SU-DHL-6 (cell line): ENCODE measurements at regions not wholly inside any gene's neighbourhood (a gene's known extent, or its start where the extent isn't known, plus 50 kb on each side); places are given as distances from the start of the nearest gene placed in this dataset.

ENCODE experiments used
- EZH2phosphoT487 ChIP-seq: fragments of 200-600 bp; sonication (generic), shearing (Covaris generic); conservative IDR thresholded peaks from 2 replicates; pipeline ENCODE4 v1.6.1; 2018; ENCODE audit warnings: mild to moderate bottlenecking, antibody characterized with exemption, low read length, moderate library complexity, mixed read lengths
- TF ChIP-seq, protein P1 (sequence below): fragments of 200-600 bp; sonication (generic); IDR thresholded peaks from one replicate; pipeline ENCODE4 v1.5.1; 2017; ENCODE audit warnings: antibody characterized with exemption, mild to moderate bottlenecking, low read length, moderate library complexity; ENCODE audit not compliant: insufficient read depth, poor library complexity, severe bottlenecking

DNA sequence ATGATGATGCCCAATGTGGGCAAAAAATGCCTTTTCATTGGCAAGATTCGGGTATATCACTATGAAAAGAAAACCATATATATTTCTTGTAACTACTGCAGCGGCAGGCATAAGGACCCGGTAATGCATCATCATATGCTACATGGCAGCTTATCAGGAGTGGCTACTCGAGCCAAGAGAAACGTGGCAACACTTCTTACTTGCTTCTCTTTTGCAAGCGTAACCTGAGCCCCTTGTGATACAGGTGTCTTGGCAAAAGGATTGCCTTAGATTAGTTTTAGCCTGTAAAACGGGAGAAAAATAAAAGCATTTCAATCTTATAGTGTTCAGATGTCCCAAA, 280.3 kb downstream of the SPRY1 start:
- TF ChIP-seq, protein P1, sequence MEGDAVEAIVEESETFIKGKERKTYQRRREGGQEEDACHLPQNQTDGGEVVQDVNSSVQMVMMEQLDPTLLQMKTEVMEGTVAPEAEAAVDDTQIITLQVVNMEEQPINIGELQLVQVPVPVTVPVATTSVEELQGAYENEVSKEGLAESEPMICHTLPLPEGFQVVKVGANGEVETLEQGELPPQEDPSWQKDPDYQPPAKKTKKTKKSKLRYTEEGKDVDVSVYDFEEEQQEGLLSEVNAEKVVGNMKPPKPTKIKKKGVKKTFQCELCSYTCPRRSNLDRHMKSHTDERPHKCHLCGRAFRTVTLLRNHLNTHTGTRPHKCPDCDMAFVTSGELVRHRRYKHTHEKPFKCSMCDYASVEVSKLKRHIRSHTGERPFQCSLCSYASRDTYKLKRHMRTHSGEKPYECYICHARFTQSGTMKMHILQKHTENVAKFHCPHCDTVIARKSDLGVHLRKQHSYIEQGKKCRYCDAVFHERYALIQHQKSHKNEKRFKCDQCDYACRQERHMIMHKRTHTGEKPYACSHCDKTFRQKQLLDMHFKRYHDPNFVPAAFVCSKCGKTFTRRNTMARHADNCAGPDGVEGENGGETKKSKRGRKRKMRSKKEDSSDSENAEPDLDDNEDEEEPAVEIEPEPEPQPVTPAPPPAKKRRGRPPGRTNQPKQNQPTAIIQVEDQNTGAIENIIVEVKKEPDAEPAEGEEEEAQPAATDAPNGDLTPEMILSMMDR, result no peak
- TF ChIP-seq EZH2phosphoT487, result no peak
